ENCODE measurements at regions not wholly inside any gene's neighbourhood (a gene's known extent, or its start where the extent isn't known, plus 50 kb on each side); places are given as distances from the start of the nearest gene placed in this dataset.

DNA sequence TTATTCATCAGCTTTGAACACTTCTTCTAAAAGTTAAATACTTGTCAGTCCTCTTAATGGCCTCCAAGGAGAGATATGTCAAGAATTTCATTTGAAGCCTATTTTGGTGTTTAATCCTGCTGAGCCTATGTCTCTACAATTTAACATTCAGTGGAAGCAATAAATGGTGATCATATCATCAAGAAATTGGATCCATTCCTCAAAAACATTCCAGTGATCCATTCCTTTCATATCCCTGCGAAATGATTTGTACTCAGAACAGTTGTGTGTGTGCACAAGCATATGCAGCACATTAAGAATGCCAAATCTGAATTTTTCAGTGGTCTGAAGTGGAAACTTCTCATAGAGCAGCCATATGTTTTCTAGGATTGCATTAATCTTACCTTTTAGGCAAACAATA lies 373.7 kb upstream of the SYT1 start:
- Histone ChIP-seq H3K4me3 (no peak overlapping the region), H3K4me1 (no peaks in the 10 kb centered on the region), H3K9me3 (no peaks in the 10 kb centered on the region), H3K27ac (no peak overlapping the region), H3K4me2 (no peak overlapping the region)
- POLR2A ChIA-PET: no interaction called here
- 0% methylated on average over 1 of the region's 1 CpG for WGBS (ENCODE audit: missing lambda C conversion rate)
- FAIRE-seq (no peak), DNase-seq (ENCODE audit: low read depth in 1 of 2, low spot score in 1 of 2) (no peak), ATAC-seq (no peak)
- TF ChIP-seq, protein P1, sequence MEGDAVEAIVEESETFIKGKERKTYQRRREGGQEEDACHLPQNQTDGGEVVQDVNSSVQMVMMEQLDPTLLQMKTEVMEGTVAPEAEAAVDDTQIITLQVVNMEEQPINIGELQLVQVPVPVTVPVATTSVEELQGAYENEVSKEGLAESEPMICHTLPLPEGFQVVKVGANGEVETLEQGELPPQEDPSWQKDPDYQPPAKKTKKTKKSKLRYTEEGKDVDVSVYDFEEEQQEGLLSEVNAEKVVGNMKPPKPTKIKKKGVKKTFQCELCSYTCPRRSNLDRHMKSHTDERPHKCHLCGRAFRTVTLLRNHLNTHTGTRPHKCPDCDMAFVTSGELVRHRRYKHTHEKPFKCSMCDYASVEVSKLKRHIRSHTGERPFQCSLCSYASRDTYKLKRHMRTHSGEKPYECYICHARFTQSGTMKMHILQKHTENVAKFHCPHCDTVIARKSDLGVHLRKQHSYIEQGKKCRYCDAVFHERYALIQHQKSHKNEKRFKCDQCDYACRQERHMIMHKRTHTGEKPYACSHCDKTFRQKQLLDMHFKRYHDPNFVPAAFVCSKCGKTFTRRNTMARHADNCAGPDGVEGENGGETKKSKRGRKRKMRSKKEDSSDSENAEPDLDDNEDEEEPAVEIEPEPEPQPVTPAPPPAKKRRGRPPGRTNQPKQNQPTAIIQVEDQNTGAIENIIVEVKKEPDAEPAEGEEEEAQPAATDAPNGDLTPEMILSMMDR (IDR thresholded peaks at IDR 0.05): no peak
- TF ChIP-seq, protein P2, sequence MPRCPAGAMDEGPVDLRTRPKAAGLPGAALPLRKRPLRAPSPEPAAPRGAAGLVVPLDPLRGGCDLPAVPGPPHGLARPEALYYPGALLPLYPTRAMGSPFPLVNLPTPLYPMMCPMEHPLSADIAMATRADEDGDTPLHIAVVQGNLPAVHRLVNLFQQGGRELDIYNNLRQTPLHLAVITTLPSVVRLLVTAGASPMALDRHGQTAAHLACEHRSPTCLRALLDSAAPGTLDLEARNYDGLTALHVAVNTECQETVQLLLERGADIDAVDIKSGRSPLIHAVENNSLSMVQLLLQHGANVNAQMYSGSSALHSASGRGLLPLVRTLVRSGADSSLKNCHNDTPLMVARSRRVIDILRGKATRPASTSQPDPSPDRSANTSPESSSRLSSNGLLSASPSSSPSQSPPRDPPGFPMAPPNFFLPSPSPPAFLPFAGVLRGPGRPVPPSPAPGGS (IDR thresholded peaks at IDR 0.05): no peak
- TF ChIP-seq MYC (IDR thresholded peaks at IDR 0.05; ENCODE audit: borderline replicate concordance, low read length) (no peak), CHD2 (IDR thresholded peaks at IDR 0.05; ENCODE audit: low read length, partially characterized antibody) (no peak), HOXB13 (CRISPR knock-in tag; IDR thresholded peaks at IDR 0.05; ENCODE audit: low read depth) (no peak), POLR2A (IDR thresholded peaks at IDR 0.05; ENCODE audit: low read length) (no peak), EHF (CRISPR knock-in tag; IDR thresholded peaks at IDR 0.05) (no peak), CHD4 (IDR thresholded peaks at IDR 0.05; ENCODE audit: borderline replicate concordance) (no peak), JUNB (IDR thresholded peaks at IDR 0.05) (no peak), HOXA7 (CRISPR knock-in tag; IDR thresholded peaks at IDR 0.05) (no peak), ZNF302 (CRISPR knock-in tag; IDR thresholded peaks at IDR 0.05) (no peak), RCOR1 (IDR thresholded peaks at IDR 0.05; ENCODE audit: low read depth, low read length) (no peak), ZC3H11A (IDR thresholded peaks at IDR 0.05) (no peak), NR3C1 (IDR thresholded peaks at IDR 0.05) (no peak), HEYL (CRISPR knock-in tag; IDR thresholded peaks at IDR 0.05) (no peak), FOXS1 (CRISPR knock-in tag; IDR thresholded peaks at IDR 0.05) (no peak), NFE2L2 (conservative IDR thresholded peaks at IDR 0.05; ENCODE audit: low read length) (no peak), TFCP2L1 (CRISPR knock-in tag; IDR thresholded peaks at IDR 0.05) (no peak)
- TF ChIP-seq, protein P3, sequence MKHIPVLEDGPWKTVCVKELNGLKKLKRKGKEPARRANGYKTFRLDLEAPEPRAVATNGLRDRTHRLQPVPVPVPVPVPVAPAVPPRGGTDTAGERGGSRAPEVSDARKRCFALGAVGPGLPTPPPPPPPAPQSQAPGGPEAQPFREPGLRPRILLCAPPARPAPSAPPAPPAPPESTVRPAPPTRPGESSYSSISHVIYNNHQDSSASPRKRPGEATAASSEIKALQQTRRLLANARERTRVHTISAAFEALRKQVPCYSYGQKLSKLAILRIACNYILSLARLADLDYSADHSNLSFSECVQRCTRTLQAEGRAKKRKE (CRISPR knock-in tag; IDR thresholded peaks at IDR 0.05; ENCODE audit: low read depth): no peak
- TF ChIP-seq, protein P4, sequence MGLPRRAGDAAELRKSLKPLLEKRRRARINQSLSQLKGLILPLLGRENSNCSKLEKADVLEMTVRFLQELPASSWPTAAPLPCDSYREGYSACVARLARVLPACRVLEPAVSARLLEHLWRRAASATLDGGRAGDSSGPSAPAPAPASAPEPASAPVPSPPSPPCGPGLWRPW (IDR thresholded peaks at IDR 0.05): no peak
- CTCF ChIA-PET: interaction anchor here (2.4 kb wide), 1 partner anchor 20 kb away, joined by 7 read pairs; no protein-coding TSS in a partner anchor

DNA sequence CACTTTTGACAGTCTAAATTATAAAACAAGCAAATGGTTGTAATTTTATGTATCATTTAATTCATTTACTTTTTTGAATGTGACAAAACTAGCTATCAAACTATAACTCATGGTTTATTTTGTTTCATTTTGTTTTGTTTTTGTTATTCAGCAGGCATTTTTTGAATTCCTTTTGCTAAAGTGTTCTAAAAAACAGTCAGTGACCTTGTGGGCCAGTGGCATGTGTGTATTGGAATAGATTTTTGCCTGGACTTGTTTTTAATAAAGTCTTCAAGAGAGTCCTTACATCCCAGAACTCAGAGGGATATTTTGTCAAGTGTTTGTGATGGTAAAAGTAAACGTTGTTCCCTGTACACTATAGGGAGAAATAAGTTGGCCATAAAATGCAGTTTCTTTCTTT lies 369.7 kb upstream of the SYT1 start:
- FAIRE-seq (no peak), DNase-seq (ENCODE audit: low read depth in 1 of 2, low spot score in 1 of 2) (no peak), ATAC-seq (no peak)
- no peak for TF ChIP-seq ZC3H11A (IDR thresholded peaks at IDR 0.05)
- TF ChIP-seq NPAS2 (CRISPR knock-in tag; IDR thresholded peaks at IDR 0.05; ENCODE audit: borderline replicate concordance): no peak
- TF ChIP-seq NFE2L2 (conservative IDR thresholded peaks at IDR 0.05; ENCODE audit: low read length): no peak
- no peak for TF ChIP-seq RCOR1 (IDR thresholded peaks at IDR 0.05; ENCODE audit: low read depth, low read length)
- TF ChIP-seq POLR2AphosphoS2 (conservative IDR thresholded peaks at IDR 0.05; ENCODE audit: low read length): no peak
- no peak for TF ChIP-seq HOXB13 (CRISPR knock-in tag; IDR thresholded peaks at IDR 0.05; ENCODE audit: low read depth)
- TF ChIP-seq GATA3 (IDR thresholded peaks at IDR 0.05; ENCODE audit: borderline replicate concordance): no peak
- TF ChIP-seq, protein P5, sequence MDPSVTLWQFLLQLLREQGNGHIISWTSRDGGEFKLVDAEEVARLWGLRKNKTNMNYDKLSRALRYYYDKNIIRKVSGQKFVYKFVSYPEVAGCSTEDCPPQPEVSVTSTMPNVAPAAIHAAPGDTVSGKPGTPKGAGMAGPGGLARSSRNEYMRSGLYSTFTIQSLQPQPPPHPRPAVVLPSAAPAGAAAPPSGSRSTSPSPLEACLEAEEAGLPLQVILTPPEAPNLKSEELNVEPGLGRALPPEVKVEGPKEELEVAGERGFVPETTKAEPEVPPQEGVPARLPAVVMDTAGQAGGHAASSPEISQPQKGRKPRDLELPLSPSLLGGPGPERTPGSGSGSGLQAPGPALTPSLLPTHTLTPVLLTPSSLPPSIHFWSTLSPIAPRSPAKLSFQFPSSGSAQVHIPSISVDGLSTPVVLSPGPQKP (IDR thresholded peaks at IDR 0.05; ENCODE audit: low read depth, low read length): no peak
- TF ChIP-seq ESRRA (IDR thresholded peaks at IDR 0.05; ENCODE audit: borderline replicate concordance, low read length): no peak
- no peaks in the 10 kb centered on the region for H3K9me3 ChIP-seq
- H3K27ac ChIP-seq: no peak overlapping the region
- H3K4me3 ChIP-seq: no peak overlapping the region
- WGBS (ENCODE audit: missing lambda C conversion rate): 15% methylated on average over 1 of the region's 1 CpG
- H3K4me2 ChIP-seq: no peak overlapping the region
- CTCF ChIA-PET: no interaction called here
- no peaks in the 10 kb centered on the region for H3K4me1 ChIP-seq
- POLR2A ChIA-PET: no interaction called here
